ENCODE measurements at regions not wholly inside any gene's neighbourhood (a gene's known extent, or its start where the extent isn't known, plus 50 kb on each side); places are given as distances from the start of the nearest gene placed in this dataset.

- no peak for TF ChIP-seq USF2 (IDR thresholded peaks at IDR 0.05)
- no peak for TF ChIP-seq JUN (IDR thresholded peaks at IDR 0.05)
Observed at GRCh38 chrX:63963095-63963784, 178.2 kb upstream of the ARHGEF9 start (continued).

- H3K4me1 ChIP-seq = no peaks in the 10 kb centered on the region
- 0% methylated on average over 1 of the region's 1 CpG for WGBS (ENCODE audit: missing lambda C conversion rate)
- no peak for DNase-seq (ENCODE audit: low read depth in 1 of 2, low spot score in 1 of 2)
- ChIA-PET POLR2A (no interaction called here), CTCF (no interaction called here)
- no peak overlapping the region for H3K4me3 ChIP-seq
- no peak for FAIRE-seq
- no peak overlapping the region for H3K27ac ChIP-seq
- no peaks in the 10 kb centered on the region for H3K9me3 ChIP-seq
- no peak overlapping the region for H3K4me2 ChIP-seq
- ATAC-seq = no peak
- no peak for TF ChIP-seq SREBF2 (IDR thresholded peaks at IDR 0.05)
- TF ChIP-seq CTCF (IDR thresholded peaks at IDR 0.05) = no peak
- no peak for TF ChIP-seq HMGXB4 (CRISPR knock-in tag; IDR thresholded peaks at IDR 0.05; ENCODE audit: borderline replicate concordance)
Observed at GRCh38 chrX:63961964-63962363, 176.9 kb upstream of the ARHGEF9 start.

- ChIA-PET CTCF (interaction anchor here (1.2 kb wide), 1 partner anchor 15 kb away, joined by 3 read pairs; no protein-coding TSS in a partner anchor), POLR2A (no interaction called here)
- Histone ChIP-seq H3K4me2 (no peak overlapping the region), H3K4me1 (no peaks in the 10 kb centered on the region), H3K4me3 (no peak overlapping the region), H3K9me3 (no peaks in the 10 kb centered on the region), H3K27ac (no peak overlapping the region)
- TF ChIP-seq RARB (CRISPR knock-in tag; IDR thresholded peaks at IDR 0.05) (no peak), EHF (CRISPR knock-in tag; IDR thresholded peaks at IDR 0.05) (no peak), ZFP36 (IDR thresholded peaks at IDR 0.05; ENCODE audit: borderline replicate concordance, partially characterized antibody) (no peak), SREBF2 (IDR thresholded peaks at IDR 0.05) (no peak), MAFK (IDR thresholded peaks at IDR 0.05; ENCODE audit: partially characterized antibody) (no peak), JUN (IDR thresholded peaks at IDR 0.05) (no peak), NPAS2 (CRISPR knock-in tag; IDR thresholded peaks at IDR 0.05; ENCODE audit: borderline replicate concordance) (no peak), EP300 (IDR thresholded peaks at IDR 0.05) (no peak), USF2 (IDR thresholded peaks at IDR 0.05) (no peak), BHLHE40 (IDR thresholded peaks at IDR 0.05; ENCODE audit: low read depth, low read length) (no peak), RNF2 (IDR thresholded peaks at IDR 0.05; ENCODE audit: borderline replicate concordance, low read depth) (no peak), POLR2AphosphoS2 (conservative IDR thresholded peaks at IDR 0.05; ENCODE audit: low read length) (no peak), SMC3 (IDR thresholded peaks at IDR 0.05) (no peak), NFE2L2 (conservative IDR thresholded peaks at IDR 0.05; ENCODE audit: low read length) (no peak), KDM1A (IDR thresholded peaks at IDR 0.05; ENCODE audit: low read depth) (no peak)
- FAIRE-seq (no peak), DNase-seq (ENCODE audit: low read depth in 1 of 2, low spot score in 1 of 2) (no peak), ATAC-seq (no peak)
Observed at GRCh38 chrX:63959975-63960374, 175.0 kb upstream of the ARHGEF9 start.
